ENCODE measurements at regions not wholly inside any gene's neighbourhood (a gene's known extent, or its start where the extent isn't known, plus 50 kb on each side); places are given as distances from the start of the nearest gene placed in this dataset.
"Not testable (repeated sequence)": the region's sequence is repeated elsewhere in the genome, so short reads cannot be mapped to it uniquely, and the experiment has no call there.

GRCh38 chr9:31210978-31211570, 1173.4 kb upstream of the ACO1 start:
- Histone ChIP-seq H2AFZ (ENCODE audit: low read length) (no peak overlapping the region), H3K36me3 (replicated peaks; ENCODE audit: insufficient read depth, low read length) (no peaks in the 10 kb centered on the region), H3K9me2 (replicated peaks; ENCODE audit: insufficient read depth, low read length) (no peaks in the 10 kb centered on the region), H4K20me1 (ENCODE audit: insufficient read depth, low read length) (no peaks in the 10 kb centered on the region), H3K4me2 (ENCODE audit: low read depth, low read length) (no peak overlapping the region), H3K9me3 (replicated peaks; ENCODE audit: insufficient read depth, low read length) (no peaks in the 10 kb centered on the region), H3K27ac (ENCODE audit: low read length) (no peak overlapping the region), H3K4me3 (ENCODE audit: low read length) (no peak overlapping the region), H3K9ac (ENCODE audit: low read length) (no peak overlapping the region), H3K79me2 (ENCODE audit: low read length) (no peaks in the 10 kb centered on the region), H3K27me3 (replicated peaks; ENCODE audit: insufficient read depth, low read length) (no peaks in the 10 kb centered on the region), H3K4me1 (ENCODE audit: low read length) (no peaks in the 10 kb centered on the region), H3F3A (ENCODE audit: insufficient read depth, low read length) (no peaks in the 10 kb centered on the region)
- no peak for DNase-seq
- TF ChIP-seq EZH2 (optimal IDR thresholded peaks at IDR 0.05; ENCODE audit: low read depth, low read length) (no peak), EZH2phosphoT487 (IDR thresholded peaks at IDR 0.05; ENCODE audit: low read length) (no peak), CTCF (IDR thresholded peaks at IDR 0.05; ENCODE audit: low read length) (no peak)

GRCh38 chr9:31229976-31230375, 1154.5 kb upstream of the ACO1 start:
- H3F3A ChIP-seq (ENCODE audit: insufficient read depth, low read length); H3K9me2 ChIP-seq (replicated peaks; ENCODE audit: insufficient read depth, low read length); H3K9ac ChIP-seq (ENCODE audit: low read length); H2AFZ ChIP-seq (ENCODE audit: low read length); H3K79me2 ChIP-seq (ENCODE audit: low read length); H3K4me1 ChIP-seq (ENCODE audit: low read length); H3K9me3 ChIP-seq (replicated peaks; ENCODE audit: insufficient read depth, low read length); DNase-seq; H3K27me3 ChIP-seq (replicated peaks; ENCODE audit: insufficient read depth, low read length); H3K4me3 ChIP-seq (ENCODE audit: low read length); H3K27ac ChIP-seq (ENCODE audit: low read length); H4K20me1 ChIP-seq (ENCODE audit: insufficient read depth, low read length); H3K36me3 ChIP-seq (replicated peaks; ENCODE audit: insufficient read depth, low read length); H3K4me2 ChIP-seq (ENCODE audit: low read depth, low read length): not testable (repeated sequence)

GRCh38 chr9:31232485-31232884, 1152.0 kb upstream of the ACO1 start:
- Histone ChIP-seq H2AFZ (ENCODE audit: low read length) (no peak overlapping the region), H3F3A (ENCODE audit: insufficient read depth, low read length) (no peaks in the 10 kb centered on the region), H3K4me2 (ENCODE audit: low read depth, low read length) (no peak overlapping the region), H3K27ac (ENCODE audit: low read length) (no peak overlapping the region), H3K4me1 (ENCODE audit: low read length) (no peaks in the 10 kb centered on the region), H3K79me2 (ENCODE audit: low read length) (no peaks in the 10 kb centered on the region), H3K36me3 (replicated peaks; ENCODE audit: insufficient read depth, low read length) (no peaks in the 10 kb centered on the region), H3K9me2 (replicated peaks; ENCODE audit: insufficient read depth, low read length) (no peaks in the 10 kb centered on the region), H3K9ac (ENCODE audit: low read length) (no peak overlapping the region), H4K20me1 (ENCODE audit: insufficient read depth, low read length) (no peaks in the 10 kb centered on the region), H3K9me3 (replicated peaks; ENCODE audit: insufficient read depth, low read length) (no peaks in the 10 kb centered on the region), H3K4me3 (ENCODE audit: low read length) (no peak overlapping the region), H3K27me3 (replicated peaks; ENCODE audit: insufficient read depth, low read length) (no peaks in the 10 kb centered on the region)
- no peak for DNase-seq
- TF ChIP-seq CTCF (IDR thresholded peaks at IDR 0.05; ENCODE audit: low read length) (no peak), EZH2phosphoT487 (IDR thresholded peaks at IDR 0.05; ENCODE audit: low read length) (no peak), EZH2 (optimal IDR thresholded peaks at IDR 0.05; ENCODE audit: low read depth, low read length) (no peak)

- DNase-seq: no peak
- no peaks in the 10 kb centered on the region for H3K27me3 ChIP-seq (replicated peaks; ENCODE audit: insufficient read depth, low read length)
Observed at GRCh38 chr9:31236344-31236743, 1148.1 kb upstream of the ACO1 start.

More at GRCh38 chr9:31236344-31236743, 1148.1 kb upstream of the ACO1 start:
- Histone ChIP-seq H3K27ac (ENCODE audit: low read length) (no peak overlapping the region), H3K36me3 (replicated peaks; ENCODE audit: insufficient read depth, low read length) (no peaks in the 10 kb centered on the region), H3F3A (ENCODE audit: insufficient read depth, low read length) (no peaks in the 10 kb centered on the region), H4K20me1 (ENCODE audit: insufficient read depth, low read length) (no peaks in the 10 kb centered on the region), H3K9me3 (replicated peaks; ENCODE audit: insufficient read depth, low read length) (no peaks in the 10 kb centered on the region), H3K9me2 (replicated peaks; ENCODE audit: insufficient read depth, low read length) (no peaks in the 10 kb centered on the region), H3K4me3 (ENCODE audit: low read length) (no peak overlapping the region), H3K9ac (ENCODE audit: low read length) (no peak overlapping the region), H3K4me2 (ENCODE audit: low read depth, low read length) (no peak overlapping the region), H3K4me1 (ENCODE audit: low read length) (no peaks in the 10 kb centered on the region), H2AFZ (ENCODE audit: low read length) (no peak overlapping the region), H3K79me2 (ENCODE audit: low read length) (no peaks in the 10 kb centered on the region)
- TF ChIP-seq CTCF (IDR thresholded peaks at IDR 0.05; ENCODE audit: low read length): no peak
- no peak for TF ChIP-seq EZH2phosphoT487 (IDR thresholded peaks at IDR 0.05; ENCODE audit: low read length)
- TF ChIP-seq EZH2 (optimal IDR thresholded peaks at IDR 0.05; ENCODE audit: low read depth, low read length): no peak
